IMR-90 (cell line): ENCODE measurements at regions not wholly inside any gene's neighbourhood (a gene's known extent, or its start where the extent isn't known, plus 50 kb on each side); places are given as distances from the start of the nearest gene placed in this dataset.
"Not testable (repeated sequence)": the region's sequence is repeated elsewhere in the genome, so short reads cannot be mapped to it uniquely, and the experiment has no call there.

Experiments
- ATAC-seq: fragments of 200-7000 bp; cut with Tn5 transposase; 2 replicates; pipeline ENCODE4 v1.9.1; 2020; ENCODE audit warnings: low read depth, mild to moderate bottlenecking, moderate library complexity
- BruUV-seq: library from RNA; stranded (reverse); fragments of 400-500 nt; replicated peaks from 2 replicates; lab custom pipeline; 2021; lab: Mats Ljungman, UMichigan
- CTCF ChIA-PET: fragments of 300-600 bp; formaldehyde crosslinking; extraction: SDS; loops from one replicate; lab custom pipeline; 2021; ENCODE audit warnings: antibody characterized with exemption; lab: Yijun Ruan, JAX
- POLR2A ChIA-PET: fragments of 300-600 bp; sonication (Branson Sonifier 250); formaldehyde crosslinking; loops from one replicate; lab custom pipeline; 2022; ENCODE audit warnings: antibody characterized with exemption; ENCODE audit not compliant: unreplicated experiment; lab: Charles Lee
- DNase-seq: peaks from one replicate; pipeline ENCODE4 v3.0.0; 2013
- H2AFZ ChIP-seq: replicated peaks from 2 replicates; pipeline ENCODE3; 2013; ENCODE audit warnings: low read length, mild to moderate bottlenecking; ENCODE audit not compliant: poor library complexity
- H2AK5ac ChIP-seq: 2 replicates; pipeline ENCODE4 v1.6.1; 2013; ENCODE audit warnings: low read depth, low read length, inconsistent platforms
- H2AK9ac ChIP-seq: replicated peaks from 2 replicates; pipeline ENCODE3; 2013; ENCODE audit warnings: mild to moderate bottlenecking, low read depth, low read length, moderate library complexity; ENCODE audit not compliant: poor library complexity
- H2BK120ac ChIP-seq: 2 replicates; pipeline ENCODE4 v1.6.1; 2013; ENCODE audit warnings: low read depth, low read length, inconsistent platforms
- H2BK15ac ChIP-seq: 3 replicates; pipeline ENCODE4 v1.6.1; 2013; ENCODE audit warnings: low read depth, low read length, inconsistent platforms
- H2BK20ac ChIP-seq: 2 replicates; pipeline ENCODE4 v1.6.1; 2013; ENCODE audit warnings: low read depth, mild to moderate bottlenecking, inconsistent platforms, low read length, moderate library complexity
- H2BK5ac ChIP-seq: 2 replicates; pipeline ENCODE4 v1.6.1; 2013; ENCODE audit warnings: mild to moderate bottlenecking, low read depth, low read length, inconsistent platforms; ENCODE audit not compliant: poor library complexity, severe bottlenecking
- H3K14ac ChIP-seq: replicated peaks from 2 replicates; pipeline ENCODE4 v1.6.1; 2013; ENCODE audit warnings: low read depth, low read length, inconsistent platforms
- H3K18ac ChIP-seq: 2 replicates; pipeline ENCODE4 v1.6.1; 2013; ENCODE audit warnings: low read depth, low read length, control low read depth
- H3K23ac ChIP-seq: 2 replicates; pipeline ENCODE4 v1.6.1; 2013; ENCODE audit warnings: low read depth, low read length, inconsistent platforms
- H3K27ac ChIP-seq: 2 replicates; pipeline ENCODE4 v1.5.1; 2013; ENCODE audit warnings: mild to moderate bottlenecking, control low read depth, low read length; ENCODE audit not compliant: insufficient read depth
- H3K27me3 ChIP-seq: 2 replicates; pipeline ENCODE4 v1.6.1; 2013; ENCODE audit warnings: low read length; ENCODE audit not compliant: control insufficient read depth, insufficient read depth
- H3K36me3 ChIP-seq: 2 replicates; pipeline ENCODE4 v1.6.1; 2013; ENCODE audit warnings: low read length, mixed read lengths; ENCODE audit not compliant: control insufficient read depth, insufficient read depth
- H3K4ac ChIP-seq: 2 replicates; pipeline ENCODE4 v1.6.1; 2013; ENCODE audit warnings: low read depth, low read length, inconsistent platforms
- H3K4me1 ChIP-seq: 2 replicates; pipeline ENCODE4 v1.6.1; 2013; ENCODE audit warnings: low read length, mixed read lengths; ENCODE audit not compliant: control insufficient read depth, insufficient read depth
- H3K4me2 ChIP-seq: 2 replicates; pipeline ENCODE4 v1.6.1; 2013; ENCODE audit warnings: low read depth, mild to moderate bottlenecking, control low read depth, low read length, moderate library complexity
- H3K4me3 ChIP-seq: 2 replicates; pipeline ENCODE4 v1.5.1; 2013; ENCODE audit warnings: low read depth, mild to moderate bottlenecking, control low read depth, low read length, moderate library complexity; ENCODE audit not compliant: insufficient read depth
- H3K56ac ChIP-seq: 2 replicates; pipeline ENCODE4 v1.6.1; 2013; ENCODE audit warnings: low read length, inconsistent platforms; ENCODE audit not compliant: insufficient read depth; ENCODE audit errors: extremely low read depth
- H3K79me1 ChIP-seq, 2 experiments: 2 replicates each; pipeline ENCODE4 v1.6.1; 2013; ENCODE audit warnings: low read length in 2 of 2, inconsistent platforms in 1 of 2, low read depth in 1 of 2
- H3K9ac ChIP-seq: 2 replicates; pipeline ENCODE4 v1.6.1; 2013; ENCODE audit warnings: low read depth, low read length, control low read depth
- H3K9me1 ChIP-seq: 2 replicates; pipeline ENCODE4 v1.6.1; 2013; ENCODE audit warnings: low read length, inconsistent platforms; ENCODE audit not compliant: insufficient read depth
- H3K9me3 ChIP-seq: 2 replicates; pipeline ENCODE4 v1.6.1; 2013; ENCODE audit warnings: low read length; ENCODE audit not compliant: control insufficient read depth, insufficient read depth
- H4K20me1 ChIP-seq: 2 replicates; pipeline ENCODE4 v1.6.1; 2013; ENCODE audit warnings: low read length, inconsistent platforms; ENCODE audit not compliant: insufficient read depth
- H4K5ac ChIP-seq: 2 replicates; pipeline ENCODE4 v1.6.1; 2013; ENCODE audit warnings: mild to moderate bottlenecking, low read depth, low read length, control low read depth
- H4K8ac ChIP-seq, 2 experiments: 2 replicates each; pipeline ENCODE4 v1.6.1; 2013; ENCODE audit warnings: low read depth in 2 of 2, low read length in 2 of 2, control low read depth in 1 of 2, inconsistent platforms in 1 of 2
- H4K91ac ChIP-seq: 2 replicates; pipeline ENCODE4 v1.6.1; 2013; ENCODE audit warnings: low read depth, low read length, inconsistent platforms; ENCODE audit not compliant: insufficient read depth
- WGBS, 2 experiments: methylation state at CpG; one replicate each; pipeline versions ENCODE4 v1.1.5 to v1.1.7; 2013; ENCODE audit warnings: missing lambda C conversion rate in 2 of 2; ENCODE audit not compliant: insufficient read length in 1 of 2; ENCODE audit errors: extremely low coverage in 2 of 2; 5-methylcytosine and 5-hydroxymethylcytosine counted together
- dilution Hi-C: fragments of 300-500 bp; cut with HindIII; formaldehyde crosslinking; loops from one replicate; pipeline ENCODE4 v1.14.3; 2018; ENCODE audit warnings: low sequenced_read_pairs; ENCODE audit not compliant: unreplicated experiment
- in situ Hi-C: fragments of 300-500 bp; cut with MboI; formaldehyde crosslinking; loops from 3 replicates; pipeline ENCODE4 v1.14.3; 2019; ENCODE audit warnings: low sequenced_read_pairs, inconsistent platforms, mixed read lengths
- intact Hi-C: fragments of 100-400 bp; cut with micrococcal nuclease; formaldehyde crosslinking; loops from 2 replicates; pipeline ENCODE4 v1.10.0; 2022

- H2BK20ac ChIP-seq, H4K8ac ChIP-seq, H3K4me2 ChIP-seq, H3K9ac ChIP-seq, ATAC-seq, H3K9me3 ChIP-seq, CTCF ChIA-PET, H3K4me1 ChIP-seq, H3K23ac ChIP-seq, H2AK9ac ChIP-seq, in situ Hi-C loops, BruUV-seq, POLR2A ChIA-PET, H4K20me1 ChIP-seq, H4K5ac ChIP-seq, DNase-seq, intact Hi-C loops, H3K56ac ChIP-seq, H2BK5ac ChIP-seq, H3K4me3 ChIP-seq, H3K27ac ChIP-seq, H3K9me1 ChIP-seq, H3K18ac ChIP-seq, H3K4ac ChIP-seq, H2BK120ac ChIP-seq, H3K14ac ChIP-seq, H3K27me3 ChIP-seq, H4K91ac ChIP-seq, H2AFZ ChIP-seq, H2BK15ac ChIP-seq, H3K79me1 ChIP-seq, H3K36me3 ChIP-seq, H2AK5ac ChIP-seq, dilution Hi-C loops: not testable (repeated sequence)
- WGBS, 2 experiments = no CpG with 5 or more reads among the region's 8 CpGs
These were observed 175.4 kb downstream of the NRN1 start for GRCh38 chr6:5831219-5831862.
